Raji (cell line): ENCODE measurements at regions not wholly inside any gene's neighbourhood (a gene's known extent, or its start where the extent isn't known, plus 50 kb on each side); places are given as distances from the start of the nearest gene placed in this dataset.
A peak's percentile ranks its signal among the peaks of the same experiment; 100 is the strongest.

Experiments used
- POLR2A ChIP-seq: IDR thresholded peaks from 2 replicates; pipeline ENCODE4 v1.6.1; 2011; ENCODE audit warnings: low read depth, low read length, control low read depth; ENCODE audit not compliant: insufficient read depth

DNA sequence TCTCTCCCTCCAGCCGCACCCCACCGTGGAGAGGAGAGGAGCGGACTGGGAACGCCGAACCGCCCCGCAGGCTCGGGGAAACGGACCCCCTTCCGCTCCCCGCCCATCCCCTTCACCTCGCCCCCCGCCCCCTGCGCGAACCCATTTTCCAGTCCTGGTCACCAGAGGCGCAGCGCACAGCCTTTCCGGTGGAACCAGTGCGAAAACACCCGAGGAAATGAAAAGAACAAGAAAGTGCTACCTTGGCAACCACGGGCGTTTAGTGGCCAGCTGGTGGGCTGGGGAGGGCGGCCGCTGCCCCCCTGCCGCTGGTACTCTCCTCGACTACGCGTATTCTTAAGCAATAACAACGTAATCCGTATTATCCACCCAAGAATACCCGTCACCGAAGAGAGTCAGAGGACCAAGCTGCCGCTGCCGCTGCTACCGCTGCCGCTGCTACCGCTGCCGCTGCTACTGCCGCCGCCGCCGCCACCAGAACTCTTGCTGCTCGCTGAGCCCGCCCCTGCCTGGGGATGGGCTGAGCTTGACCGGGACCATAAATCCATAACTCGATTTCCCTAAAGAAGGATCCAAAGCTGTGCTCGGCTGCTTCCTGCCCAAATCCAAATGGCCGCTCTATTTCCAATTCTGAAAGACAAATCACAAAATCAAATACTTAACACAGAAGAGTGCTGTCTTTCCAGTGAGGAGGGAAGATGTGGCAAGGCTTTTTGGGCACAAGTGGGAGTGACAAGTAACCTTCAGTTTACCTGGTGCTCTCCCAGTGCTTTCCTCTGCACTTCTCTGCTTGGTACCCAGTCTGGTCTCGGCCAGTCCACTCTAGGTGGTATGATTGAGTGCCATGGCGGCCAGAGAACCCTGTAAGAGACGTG lies 125.2 kb upstream of the DPYD start:
- TF ChIP-seq POLR2A, result no peak

DNA sequence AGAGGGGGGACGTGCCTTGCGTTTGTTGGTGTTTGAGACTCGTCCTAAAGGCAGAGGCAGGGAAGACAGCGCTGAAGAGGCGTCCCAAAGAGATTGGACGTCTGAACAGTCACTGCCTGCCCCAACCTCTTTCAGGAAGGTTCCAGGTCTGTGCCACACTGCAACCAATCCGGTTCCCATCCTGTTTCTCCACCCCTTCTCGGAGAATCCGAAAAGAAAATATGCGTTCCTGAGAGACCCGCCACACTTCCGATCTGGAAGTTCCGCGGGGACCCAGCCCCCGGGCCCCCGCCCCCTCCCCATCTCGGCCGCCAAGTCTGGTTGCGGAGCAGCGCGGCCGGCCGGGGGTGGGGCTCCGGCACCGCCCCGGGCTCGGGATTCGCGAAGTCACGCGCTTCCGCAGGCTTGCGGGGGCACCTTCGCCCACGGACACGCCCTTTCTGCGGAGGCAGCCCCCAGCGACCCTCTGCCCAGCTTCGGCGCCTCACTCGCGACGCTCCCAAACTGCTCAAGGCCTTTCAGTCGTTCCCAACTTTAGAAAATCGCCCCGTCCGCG lies 124.5 kb upstream of the DPYD start:
- no peak for TF ChIP-seq POLR2A

DNA sequence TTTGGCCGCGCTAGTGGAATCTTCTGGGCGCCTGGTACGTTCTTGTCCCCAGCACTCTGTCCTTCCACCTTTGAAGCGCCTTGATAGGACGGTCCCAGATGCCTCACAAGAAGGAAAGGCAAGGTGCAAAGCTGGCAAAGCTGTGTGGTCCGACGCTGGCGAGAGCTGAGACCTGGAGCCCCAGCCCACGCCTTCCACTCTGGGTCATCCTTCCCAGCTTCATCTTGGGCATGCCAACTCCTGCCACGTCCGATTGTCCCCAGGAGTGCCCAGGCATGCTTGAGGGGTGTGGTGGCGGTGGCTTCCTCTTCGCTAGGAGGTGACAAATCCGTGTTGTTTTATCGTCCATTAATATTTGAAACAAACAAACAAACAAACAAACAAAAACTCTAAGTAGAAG lies 123.9 kb upstream of the DPYD start:
- TF ChIP-seq POLR2A, result no peak

DNA sequence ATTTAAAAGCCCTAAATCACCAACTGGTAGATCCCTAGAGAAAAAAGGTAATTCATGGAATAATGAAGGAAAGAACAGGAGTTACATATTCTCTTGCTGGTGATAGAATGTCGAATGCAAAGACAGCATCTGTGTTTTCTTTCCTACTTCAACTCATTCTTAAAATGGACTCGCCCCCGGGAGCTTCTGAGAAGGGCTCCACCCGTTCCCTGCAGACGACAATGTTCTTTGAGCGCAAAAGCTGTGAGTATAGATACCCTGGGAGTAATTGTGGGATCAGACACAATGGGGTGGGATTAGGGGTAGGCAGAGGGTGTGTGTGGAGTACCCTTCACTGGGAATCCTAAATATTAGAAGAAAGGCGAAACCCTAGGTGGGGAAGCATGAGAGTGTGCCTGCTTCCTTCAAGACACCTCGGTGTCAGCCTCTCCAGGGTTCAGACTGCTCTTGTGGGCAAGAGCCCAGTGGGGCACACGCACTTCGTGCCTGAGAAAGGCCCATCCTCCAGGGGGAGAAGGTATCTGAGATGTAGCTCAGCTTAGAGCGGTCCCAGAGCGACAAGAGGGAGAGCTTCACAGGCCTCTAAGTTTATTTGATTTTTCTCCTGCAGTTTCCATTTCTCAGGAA lies 123.3 kb upstream of the DPYD start:
- TF ChIP-seq POLR2A, result no peak

GRCh38 chr1:98035602-98036002 lies 114.8 kb upstream of the DPYD start:
- TF ChIP-seq POLR2A, result no peak

- no peak for TF ChIP-seq POLR2A
Measured at GRCh38 chr1:98034505-98034904, 113.7 kb upstream of the DPYD start.

- no peak for TF ChIP-seq POLR2A
Measured at GRCh38 chr1:98032958-98033357, 112.1 kb upstream of the DPYD start.

GRCh38 chr1:98030976-98031375 lies 110.1 kb upstream of the DPYD start:
- no peak for TF ChIP-seq POLR2A

GRCh38 chr1:98030483-98030882 lies 109.6 kb upstream of the DPYD start:
- no peak for TF ChIP-seq POLR2A

GRCh38 chr1:98028800-98029199 lies 108.0 kb upstream of the DPYD start:
- no peak for TF ChIP-seq POLR2A

DNA sequence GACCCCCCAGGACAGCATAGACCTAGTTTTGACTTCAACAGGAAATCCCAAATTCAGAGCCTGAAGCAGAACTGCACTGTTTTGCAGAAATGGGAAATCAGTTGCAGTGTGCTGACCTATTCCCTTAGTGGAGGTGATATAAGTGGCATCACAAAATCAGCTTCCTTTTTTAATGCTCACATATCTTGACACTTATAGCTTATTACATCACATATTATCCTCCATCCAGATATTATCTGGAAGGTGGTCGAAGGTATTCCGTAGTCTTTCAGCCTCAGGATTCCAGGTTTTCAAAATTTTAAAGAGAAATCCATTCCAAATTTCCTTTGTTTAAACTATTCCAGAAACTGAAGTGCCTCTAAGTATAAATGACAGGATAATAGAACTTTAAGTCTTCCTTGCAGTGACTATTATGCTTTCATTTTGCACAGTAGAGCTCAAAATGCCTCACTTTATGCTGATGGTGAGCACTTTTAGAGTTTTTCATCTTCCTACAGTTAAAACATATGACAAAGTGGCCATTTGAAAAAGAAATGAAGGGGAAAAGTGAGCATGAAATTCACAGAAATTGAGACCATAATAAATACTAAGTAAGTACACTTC lies 106.4 kb upstream of the DPYD start:
- 0 out of 2 replicates have a peak, but pooled peaks have one; percentile 26 for TF ChIP-seq POLR2A

DNA sequence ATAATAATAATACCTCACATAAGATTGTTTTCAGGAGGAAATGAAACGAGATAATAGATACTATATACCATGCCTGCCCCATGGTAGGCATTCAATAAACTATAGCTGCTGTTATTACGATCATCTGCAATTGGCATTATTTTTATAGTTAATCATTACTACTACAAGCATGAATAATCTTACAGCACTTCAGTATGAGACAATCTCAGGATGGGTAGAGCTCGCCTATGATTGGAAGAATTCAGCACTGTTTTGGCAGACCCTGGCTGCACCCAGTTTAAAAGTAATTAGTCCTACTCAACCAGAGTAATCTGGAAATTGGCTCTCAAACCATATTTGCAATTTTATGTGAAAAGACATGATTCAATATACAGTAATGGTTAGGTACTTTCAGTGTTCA lies 105.0 kb upstream of the DPYD start:
- TF ChIP-seq POLR2A, result no peak

GRCh38 chr1:98021126-98021525 lies 100.3 kb upstream of the DPYD start:
- no peak for TF ChIP-seq POLR2A

DNA sequence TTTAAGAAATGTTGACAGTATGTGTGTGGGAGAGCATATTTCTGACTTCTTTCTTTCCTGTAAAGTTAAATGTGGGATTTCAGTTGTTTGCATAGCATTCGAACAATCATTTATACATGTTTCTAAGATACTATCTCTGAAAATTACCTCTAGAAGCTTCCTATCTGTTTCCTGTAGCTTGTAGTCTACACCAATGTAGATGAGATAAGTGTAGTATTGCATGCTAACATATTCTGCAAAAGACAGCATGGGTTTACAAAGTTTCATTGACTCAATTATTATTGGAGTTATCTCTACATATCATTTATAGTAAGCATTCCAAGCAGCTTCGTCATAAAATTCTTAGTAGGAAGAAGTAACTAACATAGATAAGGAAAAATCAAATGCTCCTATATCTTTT lies 98.9 kb upstream of the DPYD start:
- no peak for TF ChIP-seq POLR2A

DNA sequence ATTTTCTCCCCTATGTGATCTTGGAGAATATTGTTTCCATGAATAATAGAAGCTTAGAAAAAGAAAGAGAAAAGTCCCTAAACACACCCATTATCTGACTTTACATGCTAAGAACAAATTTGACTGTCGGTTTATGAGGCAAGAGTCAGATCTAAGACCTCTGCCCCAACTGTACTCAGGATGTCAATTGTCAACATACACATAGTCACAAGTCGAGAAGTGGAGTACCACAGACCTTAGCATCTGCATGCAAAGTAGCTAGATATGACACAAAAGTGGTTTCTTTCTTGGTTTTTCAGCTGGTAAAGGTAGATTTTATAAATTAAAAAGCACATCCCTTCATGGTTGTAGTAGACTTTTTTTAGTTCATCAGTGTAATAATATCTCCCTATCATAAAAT lies 97.2 kb upstream of the DPYD start:
- no peak for TF ChIP-seq POLR2A

DNA sequence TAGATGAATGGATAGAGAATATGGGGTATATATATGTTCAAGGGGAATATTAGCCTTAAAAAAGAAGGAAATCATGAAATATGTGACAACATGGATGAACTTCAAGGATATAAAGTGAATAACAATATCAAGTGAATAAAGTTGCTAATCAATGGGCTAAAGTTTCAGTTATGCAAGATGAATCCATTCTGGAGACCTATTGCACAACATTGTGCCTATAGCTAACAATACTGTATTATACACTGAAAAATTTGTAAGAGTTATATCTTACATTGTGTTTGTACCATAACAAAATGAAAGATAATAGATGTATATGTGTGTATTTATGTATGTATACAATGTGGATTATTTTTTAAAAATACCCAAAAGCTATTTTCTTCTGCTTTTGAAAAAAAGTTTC lies 96.3 kb upstream of the DPYD start:
- no peak for TF ChIP-seq POLR2A
